Mesendoderm (in vitro differentiated cells): ENCODE measurements at regions not wholly inside any gene's neighbourhood (a gene's known extent, or its start where the extent isn't known, plus 50 kb on each side); places are given as distances from the start of the nearest gene placed in this dataset.

Experiments used
- DNase-seq: peaks from one replicate; pipeline ENCODE4 v3.0.0; 2013
- H2AK5ac ChIP-seq: 2 replicates; pipeline ENCODE4 v1.6.1; 2013; ENCODE audit warnings: low read length, inconsistent platforms
- H2BK120ac ChIP-seq: 2 replicates; pipeline ENCODE4 v1.6.1; 2013; ENCODE audit warnings: low read depth, mild to moderate bottlenecking, low read length, moderate library complexity, mixed read lengths
- H2BK15ac ChIP-seq: replicated peaks from 2 replicates; pipeline ENCODE4 v1.6.1; 2013; ENCODE audit warnings: low read depth, mild to moderate bottlenecking, moderate library complexity
- H2BK5ac ChIP-seq: 2 replicates; pipeline ENCODE4 v1.6.1; 2013; ENCODE audit warnings: low read length, inconsistent platforms
- H3K18ac ChIP-seq: 2 replicates; pipeline ENCODE4 v1.6.1; 2013; ENCODE audit warnings: mild to moderate bottlenecking, low read length, mixed read lengths
- H3K23ac ChIP-seq: one replicate; pipeline ENCODE4 v1.6.1; 2013; ENCODE audit warnings: low read length
- H3K27ac ChIP-seq: 2 replicates; pipeline ENCODE4 v1.5.1; 2013; ENCODE audit warnings: low read depth, mild to moderate bottlenecking, inconsistent platforms, low read length, moderate library complexity
- H3K27me3 ChIP-seq: 2 replicates; pipeline ENCODE4 v1.6.1; 2013; ENCODE audit warnings: low read length, control low read depth, mild to moderate bottlenecking, inconsistent platforms; ENCODE audit not compliant: insufficient read depth, poor library complexity
- H3K36me3 ChIP-seq: 2 replicates; pipeline ENCODE4 v1.6.1; 2013; ENCODE audit warnings: low read length, inconsistent platforms; ENCODE audit not compliant: control insufficient read depth, insufficient read depth
- H3K4ac ChIP-seq: one replicate; pipeline ENCODE4 v1.6.1; 2013; ENCODE audit warnings: low read depth, mild to moderate bottlenecking, low read length, moderate library complexity
- H3K4me1 ChIP-seq: 2 replicates; pipeline ENCODE4 v1.6.1; 2013; ENCODE audit warnings: low read depth, low read length, inconsistent platforms; ENCODE audit not compliant: control insufficient read depth
- H3K4me2 ChIP-seq: 2 replicates; pipeline ENCODE4 v1.6.1; 2013; ENCODE audit warnings: low read length
- H3K4me3 ChIP-seq: 2 replicates; pipeline ENCODE4 v1.5.1; 2013; ENCODE audit warnings: mild to moderate bottlenecking, low read length
- H3K56ac ChIP-seq: one replicate; pipeline ENCODE4 v1.6.1; 2013; ENCODE audit warnings: low read length
- H3K79me1 ChIP-seq: 2 replicates; pipeline ENCODE4 v1.6.1; 2013; ENCODE audit warnings: low read length, inconsistent platforms
- H3K79me2 ChIP-seq: 2 replicates; pipeline ENCODE4 v1.6.1; 2013; ENCODE audit warnings: mild to moderate bottlenecking, low read length; ENCODE audit not compliant: control insufficient read depth, insufficient read depth
- H3K9ac ChIP-seq: 2 replicates; pipeline ENCODE4 v1.6.1; 2013; ENCODE audit warnings: low read length, inconsistent platforms
- H4K5ac ChIP-seq: one replicate; pipeline ENCODE4 v1.6.1; 2013; ENCODE audit warnings: low read length
- H4K8ac ChIP-seq: one replicate; pipeline ENCODE4 v1.6.1; 2013; ENCODE audit warnings: low read depth, mild to moderate bottlenecking, control low read depth, low read length, moderate library complexity
- WGBS: extraction: QIAGEN DNeasy Blood & Tissue Kit; methylation state at CpG from one replicate; pipeline ENCODE4 v1.1.7; 2013; ENCODE audit warnings: low lambda C conversion rate, missing lambda C conversion rate; ENCODE audit not compliant: insufficient coverage; ENCODE audit errors: extremely low coverage; 5-methylcytosine and 5-hydroxymethylcytosine counted together

DNA sequence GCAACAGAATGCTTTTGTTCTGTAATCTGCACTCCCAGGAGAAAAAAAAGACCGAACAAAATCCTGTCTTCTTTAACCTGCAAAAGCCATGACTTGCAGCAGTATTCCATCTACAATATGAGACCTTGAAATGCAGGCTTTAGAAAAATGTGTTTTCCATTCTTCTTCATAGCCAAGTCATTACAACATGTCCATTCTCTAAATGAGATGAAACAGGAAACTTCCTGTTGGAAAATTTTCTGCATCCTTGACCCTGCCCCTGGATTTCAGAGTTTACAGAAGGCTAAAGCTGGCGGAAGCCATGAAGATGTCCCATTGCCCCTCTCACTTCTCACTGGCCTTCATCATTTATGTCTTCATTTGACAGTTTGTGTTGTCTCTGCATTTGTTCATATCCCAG is 546.4 kb downstream of the TNS3 start:
- Histone ChIP-seq H3K4me2 (no peak overlapping the region), H3K23ac (no peak overlapping the region), H3K79me1 (no peaks in the 10 kb centered on the region), H2AK5ac (no peak overlapping the region), H3K4ac (no peak overlapping the region), H3K4me1 (no peaks in the 10 kb centered on the region), H3K36me3 (no peaks in the 10 kb centered on the region), H3K4me3 (no peak overlapping the region), H3K27me3 (no peaks in the 10 kb centered on the region), H3K18ac (no peak overlapping the region), H3K9ac (no peak overlapping the region), H4K8ac (no peak overlapping the region), H3K27ac (no peak overlapping the region), H3K56ac (no peak overlapping the region), H3K79me2 (no peaks in the 10 kb centered on the region), H2BK5ac (no peak overlapping the region), H2BK15ac (no peak overlapping the region), H4K5ac (no peak overlapping the region), H2BK120ac (no peak overlapping the region)
- no peak for DNase-seq
- WGBS, result no CpG with 5 or more reads among the region's 2 CpGs

- no peak overlapping the region for H2AK5ac ChIP-seq
- WGBS, result no CpG with 5 or more reads among the region's 2 CpGs
- H3K4me2 ChIP-seq, result no peak overlapping the region
Observed at GRCh38 chr7:47034180-47034579, 547.7 kb downstream of the TNS3 start.

GRCh38 chr7:47032536-47032908 is 549.4 kb downstream of the TNS3 start:
- Histone ChIP-seq H3K36me3 (no peaks in the 10 kb centered on the region), H3K27me3 (no peaks in the 10 kb centered on the region), H3K9ac (no peak overlapping the region), H3K4me2 (no peak overlapping the region), H3K4me3 (no peak overlapping the region), H4K8ac (no peak overlapping the region), H3K27ac (no peak overlapping the region), H2BK120ac (no peak overlapping the region), H4K5ac (no peak overlapping the region), H3K79me1 (no peaks in the 10 kb centered on the region), H3K4me1 (no peaks in the 10 kb centered on the region), H3K18ac (no peak overlapping the region), H2BK15ac (no peak overlapping the region), H2AK5ac (no peak overlapping the region), H3K4ac (no peak overlapping the region), H3K79me2 (no peaks in the 10 kb centered on the region), H2BK5ac (no peak overlapping the region), H3K56ac (no peak overlapping the region), H3K23ac (no peak overlapping the region)
- whole genome bisulfite sequencing, result no CpG with 5 or more reads among the region's 4 CpGs
- DNase-seq, result no peak

More at GRCh38 chr7:47034180-47034579, 547.7 kb downstream of the TNS3 start:
- Histone ChIP-seq H4K8ac (no peak overlapping the region), H2BK120ac (no peak overlapping the region), H3K4ac (no peak overlapping the region), H2BK15ac (no peak overlapping the region), H3K27me3 (no peaks in the 10 kb centered on the region), H3K23ac (no peak overlapping the region), H3K4me3 (no peak overlapping the region), H3K4me1 (no peaks in the 10 kb centered on the region), H3K79me1 (no peaks in the 10 kb centered on the region), H3K56ac (no peak overlapping the region), H3K79me2 (no peaks in the 10 kb centered on the region), H2BK5ac (no peak overlapping the region), H3K27ac (no peak overlapping the region), H3K9ac (no peak overlapping the region), H4K5ac (no peak overlapping the region), H3K36me3 (no peaks in the 10 kb centered on the region), H3K18ac (no peak overlapping the region)
- no peak for DNase-seq

GRCh38 chr7:47031786-47032535 is 550.0 kb downstream of the TNS3 start:
- Histone ChIP-seq H3K27ac (no peak overlapping the region), H3K4ac (no peak overlapping the region), H4K5ac (no peak overlapping the region), H3K56ac (no peak overlapping the region), H3K4me3 (no peak overlapping the region), H3K79me1 (no peaks in the 10 kb centered on the region), H4K8ac (no peak overlapping the region), H3K27me3 (no peaks in the 10 kb centered on the region), H2AK5ac (no peak overlapping the region), H3K9ac (no peak overlapping the region), H3K23ac (no peak overlapping the region), H2BK120ac (no peak overlapping the region), H2BK15ac (no peak overlapping the region), H3K4me1 (no peaks in the 10 kb centered on the region), H2BK5ac (no peak overlapping the region), H3K79me2 (no peaks in the 10 kb centered on the region), H3K18ac (no peak overlapping the region), H3K36me3 (no peaks in the 10 kb centered on the region), H3K4me2 (no peak overlapping the region)
- no peak for DNase-seq
- no CpG with 5 or more reads among the region's 6 CpGs for WGBS

GRCh38 chr7:47028284-47028683 is 553.6 kb downstream of the TNS3 start:
- Histone ChIP-seq H2BK5ac (no peak overlapping the region), H3K4me2 (no peak overlapping the region), H3K27ac (no peak overlapping the region), H2BK120ac (no peak overlapping the region), H4K5ac (no peak overlapping the region), H3K56ac (no peak overlapping the region), H3K23ac (no peak overlapping the region), H3K4me3 (no peak overlapping the region), H3K27me3 (no peaks in the 10 kb centered on the region), H3K79me2 (no peaks in the 10 kb centered on the region), H3K36me3 (no peaks in the 10 kb centered on the region), H3K79me1 (no peaks in the 10 kb centered on the region), H3K4me1 (no peaks in the 10 kb centered on the region), H2BK15ac (no peak overlapping the region), H4K8ac (no peak overlapping the region), H3K9ac (no peak overlapping the region), H2AK5ac (no peak overlapping the region), H3K4ac (no peak overlapping the region), H3K18ac (no peak overlapping the region)
- WGBS, result no CpG with 5 or more reads among the region's 3 CpGs
- DNase-seq, result no peak

GRCh38 chr7:47027695-47028240 is 554.1 kb downstream of the TNS3 start:
- Histone ChIP-seq H4K5ac (no peak overlapping the region), H3K23ac (no peak overlapping the region), H2BK120ac (no peak overlapping the region), H3K27me3 (no peaks in the 10 kb centered on the region), H2AK5ac (no peak overlapping the region), H4K8ac (no peak overlapping the region), H3K4ac (no peak overlapping the region), H3K79me2 (no peaks in the 10 kb centered on the region), H3K4me1 (no peaks in the 10 kb centered on the region), H3K9ac (no peak overlapping the region), H2BK5ac (no peak overlapping the region), H3K27ac (no peak overlapping the region), H3K56ac (no peak overlapping the region), H3K4me3 (no peak overlapping the region), H3K4me2 (no peak overlapping the region), H3K79me1 (no peaks in the 10 kb centered on the region), H3K18ac (no peak overlapping the region), H2BK15ac (no peak overlapping the region), H3K36me3 (no peaks in the 10 kb centered on the region)
- DNase-seq, result no peak
- WGBS, result no CpG with 5 or more reads among the region's 2 CpGs
